HCT116 (cell line): ENCODE measurements at regions not wholly inside any gene's neighbourhood (a gene's known extent, or its start where the extent isn't known, plus 50 kb on each side); places are given as distances from the start of the nearest gene placed in this dataset.

Source experiments
- ATAC-seq: fragments of 200-7000 bp; cut with Tn5 transposase; 2 replicates; pipeline ENCODE4 v1.9.1; 2020; ENCODE audit warnings: mild to moderate bottlenecking, moderate library complexity
- BruUV-seq: library from RNA; stranded (reverse); fragments of 400-500 nt; replicated peaks from 2 replicates; lab custom pipeline; 2021; lab: Mats Ljungman, UMichigan
- CTCF ChIA-PET: fragments of 300-600 bp; sonication (Branson Sonifier 250); formaldehyde crosslinking; loops from one replicate; lab custom pipeline; 2021; ENCODE audit warnings: antibody characterized with exemption; lab: Charles Lee
- POLR2A ChIA-PET: fragments of 300-600, 350-600 bp; sonication (Branson Sonifier 250); formaldehyde crosslinking; loops from one replicate; lab custom pipeline; 2021; ENCODE audit warnings: antibody characterized with exemption; lab: Charles Lee
- RAD21 ChIA-PET, 2 experiments: fragments of 300-600 bp; sonication (Branson Sonifier 250); formaldehyde crosslinking; loops; one replicate each; lab custom pipeline; 2023; ENCODE audit warnings: low total read pairs in 2 of 2; ENCODE audit not compliant: uncharacterized antibody in 2 of 2, unreplicated experiment in 2 of 2, low non-redundant PET in 1 of 2; lab: Charles Lee
- DNase-seq: peaks from one replicate; pipeline ENCODE4 v3.0.0-alpha.2; 2010; ENCODE audit warnings: low read depth, low spot score
- H2AFZ ChIP-seq: fragments of 200-600 bp; shearing (Covaris generic), sonication (generic); 2 replicates; pipeline ENCODE4 v1.6.1; 2017; ENCODE audit warnings: low read depth, mixed run types, mixed read lengths, antibody characterized with exemption, low read length; ENCODE audit not compliant: poor library complexity, severe bottlenecking
- H3K27ac ChIP-seq: 2 replicates; pipeline ENCODE4 v1.5.1; 2012; ENCODE audit warnings: low read depth, low read length
- H3K27me3 ChIP-seq: fragments of 200-600 bp; sonication (generic); 2 replicates; pipeline ENCODE4 v1.6.1; 2016; ENCODE audit warnings: mixed run types, low read length, mixed read lengths; ENCODE audit not compliant: insufficient read depth
- H3K36me3 ChIP-seq, 2 experiments: fragments of 200-500 bp in 1 of 2; fragments of 200-600 bp in 1 of 2; sonication (Bioruptor generic) in 1 of 2; sonication (generic) in 1 of 2; 2 replicates each; pipeline versions ENCODE4 v1.5.1 to v1.6.1; 2014 to 2016; ENCODE audit warnings: low read length in 2 of 2, inconsistent platforms in 1 of 2, mixed read lengths in 1 of 2, mixed run types in 1 of 2; ENCODE audit not compliant: insufficient read depth in 2 of 2, control insufficient read depth in 1 of 2
- H3K4me1 ChIP-seq, 2 experiments: fragments of 200-600 bp in 1 of 2; sonication (generic) in 1 of 2; 2 replicates each; pipeline versions ENCODE4 v1.5.1 to v1.6.1; 2012 to 2017; ENCODE audit warnings: low read length in 2 of 2, inconsistent platforms in 1 of 2, mild to moderate bottlenecking in 1 of 2, mixed read lengths in 1 of 2, mixed run types in 1 of 2, moderate library complexity in 1 of 2; ENCODE audit not compliant: insufficient read depth in 2 of 2, control insufficient read depth in 1 of 2
- H3K4me2 ChIP-seq: fragments of 200-600 bp; sonication (generic); 2 replicates; pipeline ENCODE4 v1.6.1; 2017; ENCODE audit warnings: mixed run types, low read length, mixed read lengths
- H3K4me3 ChIP-seq, 2 experiments: fragments of 200-600 bp in 1 of 2; sonication (generic) in 1 of 2; replicated peaks in 1 of 2; 2 replicates each; pipeline ENCODE4 v1.5.1; 2011 to 2016; ENCODE audit warnings: low read length in 2 of 2, control low read depth in 1 of 2, low read depth in 1 of 2, mild to moderate bottlenecking in 1 of 2, mixed read lengths in 1 of 2, mixed run types in 1 of 2
- H3K79me2 ChIP-seq: fragments of 200-600 bp; sonication (generic); 2 replicates; pipeline ENCODE4 v1.6.1; 2017; ENCODE audit warnings: mild to moderate bottlenecking, mixed run types, low read length, moderate library complexity, mixed read lengths; ENCODE audit not compliant: insufficient read depth
- H3K9ac ChIP-seq: fragments of 200-600 bp; sonication (generic); 2 replicates; pipeline ENCODE4 v1.6.1; 2016; ENCODE audit warnings: low read length, mixed read lengths
- H3K9me2 ChIP-seq: fragments of 200-600 bp; sonication (generic), shearing (Covaris generic); 2 replicates; pipeline ENCODE4 v1.6.1; 2017; ENCODE audit warnings: mixed run types, mild to moderate bottlenecking, moderate library complexity; ENCODE audit not compliant: insufficient read depth
- H3K9me3 ChIP-seq, 2 experiments: fragments of 200-500 bp in 1 of 2; fragments of 200-600 bp in 1 of 2; sonication (Bioruptor generic) in 1 of 2; sonication (generic) in 1 of 2; 2 replicates each; pipeline ENCODE4 v1.6.1; 2014 to 2017; ENCODE audit warnings: low read length in 2 of 2, mixed read lengths in 2 of 2, inconsistent platforms in 1 of 2, low read depth in 1 of 2, mild to moderate bottlenecking in 1 of 2, mixed run types in 1 of 2, moderate library complexity in 1 of 2; ENCODE audit not compliant: control insufficient read depth in 1 of 2, insufficient read depth in 1 of 2
- H4K20me1 ChIP-seq: fragments of 200-600 bp; sonication (generic), shearing (Covaris generic); 2 replicates; pipeline ENCODE4 v1.6.1; 2017; ENCODE audit warnings: mixed run types, mild to moderate bottlenecking, moderate library complexity; ENCODE audit not compliant: insufficient read depth
- CBX3 ChIP-seq: IDR thresholded peaks from 2 replicates; pipeline ENCODE4 v1.6.1; 2012; ENCODE audit warnings: low read depth
- CEBPB ChIP-seq: IDR thresholded peaks from 2 replicates; pipeline ENCODE4 v1.6.1; 2012; ENCODE audit warnings: low read depth
- EGR1 ChIP-seq: IDR thresholded peaks from 2 replicates; pipeline ENCODE4 v1.6.1; 2012; ENCODE audit warnings: low read depth
- EZH2 ChIP-seq: fragments of 200-600 bp; sonication (generic); IDR thresholded peaks from 2 replicates; pipeline ENCODE4 v1.6.1; 2017; ENCODE audit warnings: antibody characterized with exemption, mixed run types
- EZH2phosphoT487 ChIP-seq: fragments of 200-600 bp; IDR thresholded peaks from 2 replicates; pipeline ENCODE4 v1.6.1; 2018; ENCODE audit warnings: antibody characterized with exemption, borderline replicate concordance
- FOSL1 ChIP-seq: IDR thresholded peaks from 2 replicates; pipeline ENCODE4 v1.6.1; 2012; ENCODE audit warnings: low read depth
- JUND ChIP-seq: IDR thresholded peaks from 2 replicates; pipeline ENCODE4 v1.6.1; 2012
- POLR2A ChIP-seq: IDR thresholded peaks from 2 replicates; pipeline ENCODE4 v1.7.0; 2011; ENCODE audit warnings: borderline replicate concordance; ENCODE audit not compliant: insufficient read depth, insufficient read length; ENCODE audit errors: extremely low read depth
- POLR2AphosphoS5 ChIP-seq: IDR thresholded peaks from 2 replicates; pipeline ENCODE4 v1.6.1; 2011; ENCODE audit warnings: mild to moderate bottlenecking, low read depth, low read length, moderate library complexity
- RAD21 ChIP-seq: IDR thresholded peaks from 2 replicates; pipeline ENCODE4 v1.6.1; 2012; ENCODE audit warnings: low read depth, mild to moderate bottlenecking
- SIN3A ChIP-seq: IDR thresholded peaks from 2 replicates; pipeline ENCODE4 v1.6.1; 2012; ENCODE audit warnings: low read depth
- SP1 ChIP-seq: IDR thresholded peaks from 2 replicates; pipeline ENCODE4 v1.6.1; 2012; ENCODE audit warnings: low read depth
- YY1 ChIP-seq: IDR thresholded peaks from 2 replicates; pipeline ENCODE4 v1.6.1; 2011; ENCODE audit warnings: low read length, low read depth, moderate library complexity, mild to moderate bottlenecking; ENCODE audit not compliant: insufficient replicate concordance; ENCODE audit errors: extremely low read depth
- ZFX ChIP-seq: fragments of 450-650 bp; IDR thresholded peaks from 2 replicates; pipeline ENCODE4 v1.6.1; 2017
- intact Hi-C: fragments of 100-400 bp; cut with micrococcal nuclease; formaldehyde crosslinking; loops from 2 replicates; pipeline ENCODE4 v1.10.0; 2022
- TF ChIP-seq, protein P1 (sequence below): IDR thresholded peaks from 2 replicates; pipeline ENCODE4 v1.6.1; 2011; ENCODE audit warnings: mild to moderate bottlenecking, low read length, moderate library complexity; ENCODE audit not compliant: insufficient replicate concordance; ENCODE audit errors: extremely low read depth
- TF ChIP-seq, protein P2 (sequence below): IDR thresholded peaks from 2 replicates; pipeline ENCODE4 v1.6.1; 2012; ENCODE audit warnings: low read depth
- TF ChIP-seq, protein P3 (sequence below): IDR thresholded peaks from 2 replicates; pipeline ENCODE4 v1.6.1; 2012

DNA sequence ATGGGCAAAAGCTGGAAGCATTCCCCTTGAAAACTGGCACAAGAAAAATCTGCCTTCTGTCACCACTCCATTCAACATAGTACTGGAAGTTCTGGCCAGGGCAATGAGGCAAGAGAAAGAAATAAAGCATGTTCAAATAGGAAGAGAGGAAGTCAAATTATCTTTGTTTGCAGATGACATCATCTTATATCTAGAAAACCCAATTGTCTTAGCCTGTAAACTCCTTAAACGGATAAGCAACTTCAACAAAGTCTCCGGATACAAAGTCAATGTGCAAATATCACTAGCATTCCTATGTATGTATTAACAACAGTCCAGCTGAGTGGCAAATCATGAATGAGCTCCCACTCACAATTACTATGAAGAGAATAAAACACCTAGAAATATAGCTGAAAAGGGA is 1579.3 kb downstream of the SUCLG1 start:
- H3K27ac ChIP-seq, result no peak overlapping the region
- no peak overlapping the region for H3K4me2 ChIP-seq
- H3K9me3 ChIP-seq, result no peaks in the 10 kb centered on the region
- no peak overlapping the region for H3K4me3 ChIP-seq
- DNase-seq (no peak), ATAC-seq (no peak)
- CTCF ChIA-PET, result no interaction called here
- intact Hi-C loops, result no loop called here
- no TSS peak for BruUV-seq
- no peaks in the 10 kb centered on the region for H3K36me3 ChIP-seq
- H4K20me1 ChIP-seq, result no peaks in the 10 kb centered on the region
- no peak overlapping the region for H3K9ac ChIP-seq
- no peaks in the 10 kb centered on the region for H3K79me2 ChIP-seq
- H2AFZ ChIP-seq, result no peak overlapping the region
- TF ChIP-seq SIN3A (no peak), JUND (no peak), CEBPB (no peak)
- POLR2A ChIA-PET, result no interaction called here
- RAD21 ChIA-PET, result no interaction called here
- H3K27me3 ChIP-seq, result no peaks in the 10 kb centered on the region
- no peaks in the 10 kb centered on the region for H3K4me1 ChIP-seq
- no peaks in the 10 kb centered on the region for H3K9me2 ChIP-seq

DNA sequence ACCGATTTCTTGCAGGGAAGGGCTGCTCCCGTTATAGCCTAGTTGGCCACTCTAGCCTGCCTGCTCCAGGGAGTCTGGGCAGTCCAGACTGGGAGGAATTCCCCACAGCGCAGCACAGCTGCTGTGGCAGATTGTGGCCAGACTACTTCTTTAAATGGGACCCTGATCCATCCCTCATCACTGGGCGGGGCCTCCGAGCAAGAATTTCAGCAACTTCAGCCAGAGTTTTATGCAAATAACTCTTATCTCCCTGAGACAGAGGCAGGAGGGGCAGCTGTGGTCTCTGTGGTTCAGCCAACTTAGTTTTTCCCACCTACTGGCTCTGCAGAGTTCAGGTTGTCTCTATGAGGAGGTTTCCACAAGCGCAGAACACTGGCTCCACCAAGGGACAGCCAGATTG is 1583.2 kb downstream of the SUCLG1 start:
- Histone ChIP-seq H3K9ac (no peak overlapping the region), H3K9me3 (no peaks in the 10 kb centered on the region), H3K27me3 (no peaks in the 10 kb centered on the region), H3K4me1 (no peaks in the 10 kb centered on the region), H3K4me2 (no peak overlapping the region), H3K9me2 (no peaks in the 10 kb centered on the region), H2AFZ (no peak overlapping the region), H4K20me1 (no peaks in the 10 kb centered on the region), H3K79me2 (no peaks in the 10 kb centered on the region), H3K27ac (no peak overlapping the region), H3K36me3 (no peaks in the 10 kb centered on the region), H3K4me3 (no peak overlapping the region)
- RAD21 ChIA-PET, result no interaction called here
- intact Hi-C loops, result no loop called here
- POLR2A ChIA-PET, result no interaction called here
- no peak for DNase-seq
- CTCF ChIA-PET, result no interaction called here
- BruUV-seq, result no TSS peak
- no peak for ATAC-seq
- TF ChIP-seq YY1, result no peak
- TF ChIP-seq JUND, result no peak
- TF ChIP-seq EZH2phosphoT487, result no peak
- no peak for TF ChIP-seq CBX3
- TF ChIP-seq, protein P1, sequence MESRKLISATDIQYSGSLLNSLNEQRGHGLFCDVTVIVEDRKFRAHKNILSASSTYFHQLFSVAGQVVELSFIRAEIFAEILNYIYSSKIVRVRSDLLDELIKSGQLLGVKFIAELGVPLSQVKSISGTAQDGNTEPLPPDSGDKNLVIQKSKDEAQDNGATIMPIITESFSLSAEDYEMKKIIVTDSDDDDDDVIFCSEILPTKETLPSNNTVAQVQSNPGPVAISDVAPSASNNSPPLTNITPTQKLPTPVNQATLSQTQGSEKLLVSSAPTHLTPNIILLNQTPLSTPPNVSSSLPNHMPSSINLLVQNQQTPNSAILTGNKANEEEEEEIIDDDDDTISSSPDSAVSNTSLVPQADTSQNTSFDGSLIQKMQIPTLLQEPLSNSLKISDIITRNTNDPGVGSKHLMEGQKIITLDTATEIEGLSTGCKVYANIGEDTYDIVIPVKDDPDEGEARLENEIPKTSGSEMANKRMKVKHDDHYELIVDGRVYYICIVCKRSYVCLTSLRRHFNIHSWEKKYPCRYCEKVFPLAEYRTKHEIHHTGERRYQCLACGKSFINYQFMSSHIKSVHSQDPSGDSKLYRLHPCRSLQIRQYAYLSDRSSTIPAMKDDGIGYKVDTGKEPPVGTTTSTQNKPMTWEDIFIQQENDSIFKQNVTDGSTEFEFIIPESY, result no peak
- TF ChIP-seq FOSL1, result no peak
- TF ChIP-seq, protein P2, sequence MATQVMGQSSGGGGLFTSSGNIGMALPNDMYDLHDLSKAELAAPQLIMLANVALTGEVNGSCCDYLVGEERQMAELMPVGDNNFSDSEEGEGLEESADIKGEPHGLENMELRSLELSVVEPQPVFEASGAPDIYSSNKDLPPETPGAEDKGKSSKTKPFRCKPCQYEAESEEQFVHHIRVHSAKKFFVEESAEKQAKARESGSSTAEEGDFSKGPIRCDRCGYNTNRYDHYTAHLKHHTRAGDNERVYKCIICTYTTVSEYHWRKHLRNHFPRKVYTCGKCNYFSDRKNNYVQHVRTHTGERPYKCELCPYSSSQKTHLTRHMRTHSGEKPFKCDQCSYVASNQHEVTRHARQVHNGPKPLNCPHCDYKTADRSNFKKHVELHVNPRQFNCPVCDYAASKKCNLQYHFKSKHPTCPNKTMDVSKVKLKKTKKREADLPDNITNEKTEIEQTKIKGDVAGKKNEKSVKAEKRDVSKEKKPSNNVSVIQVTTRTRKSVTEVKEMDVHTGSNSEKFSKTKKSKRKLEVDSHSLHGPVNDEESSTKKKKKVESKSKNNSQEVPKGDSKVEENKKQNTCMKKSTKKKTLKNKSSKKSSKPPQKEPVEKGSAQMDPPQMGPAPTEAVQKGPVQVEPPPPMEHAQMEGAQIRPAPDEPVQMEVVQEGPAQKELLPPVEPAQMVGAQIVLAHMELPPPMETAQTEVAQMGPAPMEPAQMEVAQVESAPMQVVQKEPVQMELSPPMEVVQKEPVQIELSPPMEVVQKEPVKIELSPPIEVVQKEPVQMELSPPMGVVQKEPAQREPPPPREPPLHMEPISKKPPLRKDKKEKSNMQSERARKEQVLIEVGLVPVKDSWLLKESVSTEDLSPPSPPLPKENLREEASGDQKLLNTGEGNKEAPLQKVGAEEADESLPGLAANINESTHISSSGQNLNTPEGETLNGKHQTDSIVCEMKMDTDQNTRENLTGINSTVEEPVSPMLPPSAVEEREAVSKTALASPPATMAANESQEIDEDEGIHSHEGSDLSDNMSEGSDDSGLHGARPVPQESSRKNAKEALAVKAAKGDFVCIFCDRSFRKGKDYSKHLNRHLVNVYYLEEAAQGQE, result no peak
- no peak for TF ChIP-seq EZH2
- no peak for TF ChIP-seq POLR2AphosphoS5
- no peak for TF ChIP-seq SP1
- no peak for TF ChIP-seq RAD21
- TF ChIP-seq POLR2A, result no peak
- no peak for TF ChIP-seq EGR1
- no peak for TF ChIP-seq ZFX
- no peak for TF ChIP-seq SIN3A
- no peak for TF ChIP-seq CEBPB
- TF ChIP-seq, protein P3, sequence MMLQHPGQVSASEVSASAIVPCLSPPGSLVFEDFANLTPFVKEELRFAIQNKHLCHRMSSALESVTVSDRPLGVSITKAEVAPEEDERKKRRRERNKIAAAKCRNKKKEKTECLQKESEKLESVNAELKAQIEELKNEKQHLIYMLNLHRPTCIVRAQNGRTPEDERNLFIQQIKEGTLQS, result no peak
